PFSK-1 (cell line): ENCODE measurements at regions not wholly inside any gene's neighbourhood (a gene's known extent, or its start where the extent isn't known, plus 50 kb on each side); places are given as distances from the start of the nearest gene placed in this dataset.

Experiments used
- FOXP2 ChIP-seq: optimal IDR thresholded peaks from 2 replicates; pipeline ENCODE3; 2011; ENCODE audit warnings: borderline replicate concordance, control low read depth, inconsistent platforms; ENCODE audit not compliant: insufficient read depth; ENCODE audit errors: extremely low read length, extremely low read depth
- POLR2AphosphoS5 ChIP-seq: IDR thresholded peaks from 2 replicates; pipeline ENCODE4 v1.6.1; 2012; ENCODE audit warnings: low read depth, mild to moderate bottlenecking, control low read depth, low read length, moderate library complexity
- REST ChIP-seq, 2 experiments: IDR thresholded peaks; 2 replicates each; pipeline versions ENCODE4 v1.6.1 to v1.8.0; 2011 to 2012; ENCODE audit warnings: low read depth in 2 of 2, low read length in 2 of 2, control low read depth in 1 of 2, inconsistent platforms in 1 of 2, mild to moderate bottlenecking in 1 of 2, moderate library complexity in 1 of 2; ENCODE audit not compliant: insufficient read depth in 1 of 2
- SIN3A ChIP-seq: IDR thresholded peaks from 2 replicates; pipeline ENCODE4 v1.6.1; 2012; ENCODE audit warnings: mild to moderate bottlenecking, low read length, moderate library complexity, borderline replicate concordance; ENCODE audit not compliant: insufficient read depth
- TAF1 ChIP-seq: IDR thresholded peaks from 2 replicates; pipeline ENCODE4 v1.6.1; 2012; ENCODE audit warnings: low read length, control low read depth, borderline replicate concordance; ENCODE audit not compliant: insufficient read depth

- TF ChIP-seq POLR2AphosphoS5, result no peak
- no peak for TF ChIP-seq REST (IDR thresholded peaks at IDR 0.05; ENCODE audit: insufficient read depth in 1 of 2, low read depth in 2 of 2, low read length in 2 of 2)
- no peak for TF ChIP-seq SIN3A
- no peak for TF ChIP-seq FOXP2
- no peak for TF ChIP-seq TAF1
Observed at GRCh38 chr22:25393121-25393805, 171.2 kb upstream of the GRK3 start.

GRCh38 chr22:25395468-25395867 is 169.0 kb upstream of the GRK3 start:
- TF ChIP-seq FOXP2, result no peak
- no peak for TF ChIP-seq REST (IDR thresholded peaks at IDR 0.05; ENCODE audit: insufficient read depth in 1 of 2, low read depth in 2 of 2, low read length in 2 of 2)
- TF ChIP-seq SIN3A, result no peak
- no peak for TF ChIP-seq POLR2AphosphoS5
- no peak for TF ChIP-seq TAF1

GRCh38 chr22:25395915-25396314 is 168.6 kb upstream of the GRK3 start:
- no peak for TF ChIP-seq POLR2AphosphoS5
- no peak for TF ChIP-seq REST (IDR thresholded peaks at IDR 0.05; ENCODE audit: insufficient read depth in 1 of 2, low read depth in 2 of 2, low read length in 2 of 2)
- no peak for TF ChIP-seq FOXP2
- TF ChIP-seq TAF1, result no peak
- no peak for TF ChIP-seq SIN3A

- TF ChIP-seq FOXP2 (no peak), POLR2AphosphoS5 (no peak), REST (IDR thresholded peaks at IDR 0.05; ENCODE audit: insufficient read depth in 1 of 2, low read depth in 2 of 2, low read length in 2 of 2) (no peak), SIN3A (no peak), TAF1 (no peak)
Observed at GRCh38 chr22:25396615-25397200, 167.8 kb upstream of the GRK3 start.
